ENCODE measurements at regions not wholly inside any gene's neighbourhood (a gene's known extent, or its start where the extent isn't known, plus 50 kb on each side); places are given as distances from the start of the nearest gene placed in this dataset.

DNA sequence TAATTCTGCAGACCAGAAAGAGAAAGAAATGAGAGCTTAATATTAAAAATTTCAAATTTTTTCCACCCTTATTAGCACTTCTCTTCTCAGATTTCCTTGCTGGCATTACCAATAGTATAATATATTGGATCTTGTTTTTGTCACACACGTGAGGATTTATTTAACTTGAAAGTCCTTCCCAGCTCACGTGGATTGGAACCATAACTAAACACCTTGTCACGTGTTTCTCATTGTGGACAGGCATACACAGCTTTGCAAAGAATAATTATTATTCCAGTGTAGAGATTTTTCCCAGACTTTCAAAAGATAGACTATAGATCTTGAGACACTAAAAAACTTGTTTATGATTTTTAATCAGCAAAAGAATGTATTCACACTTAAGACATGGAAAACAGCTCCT is 123.8 kb upstream of the LPAR1 start:
- TF ChIP-seq, protein P1, sequence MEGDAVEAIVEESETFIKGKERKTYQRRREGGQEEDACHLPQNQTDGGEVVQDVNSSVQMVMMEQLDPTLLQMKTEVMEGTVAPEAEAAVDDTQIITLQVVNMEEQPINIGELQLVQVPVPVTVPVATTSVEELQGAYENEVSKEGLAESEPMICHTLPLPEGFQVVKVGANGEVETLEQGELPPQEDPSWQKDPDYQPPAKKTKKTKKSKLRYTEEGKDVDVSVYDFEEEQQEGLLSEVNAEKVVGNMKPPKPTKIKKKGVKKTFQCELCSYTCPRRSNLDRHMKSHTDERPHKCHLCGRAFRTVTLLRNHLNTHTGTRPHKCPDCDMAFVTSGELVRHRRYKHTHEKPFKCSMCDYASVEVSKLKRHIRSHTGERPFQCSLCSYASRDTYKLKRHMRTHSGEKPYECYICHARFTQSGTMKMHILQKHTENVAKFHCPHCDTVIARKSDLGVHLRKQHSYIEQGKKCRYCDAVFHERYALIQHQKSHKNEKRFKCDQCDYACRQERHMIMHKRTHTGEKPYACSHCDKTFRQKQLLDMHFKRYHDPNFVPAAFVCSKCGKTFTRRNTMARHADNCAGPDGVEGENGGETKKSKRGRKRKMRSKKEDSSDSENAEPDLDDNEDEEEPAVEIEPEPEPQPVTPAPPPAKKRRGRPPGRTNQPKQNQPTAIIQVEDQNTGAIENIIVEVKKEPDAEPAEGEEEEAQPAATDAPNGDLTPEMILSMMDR (IDR thresholded peaks at IDR 0.05; ENCODE audit: low read depth, low read length, missing control alignments): no peak
- no peak overlapping the region for H3K4me3 ChIP-seq (ENCODE audit: low read depth, low read length)
- H3K27me3 ChIP-seq (replicated peaks): no peaks in the 10 kb centered on the region
- no peak for DNase-seq
- no peaks in the 10 kb centered on the region for H3K36me3 ChIP-seq (replicated peaks)
- in situ Hi-C loops (cut with HindIII; ENCODE audit: low pct_ligation_motif_present, low sequenced_read_pairs): no loop called here
- no peak overlapping the region for H3K27ac ChIP-seq

DNA sequence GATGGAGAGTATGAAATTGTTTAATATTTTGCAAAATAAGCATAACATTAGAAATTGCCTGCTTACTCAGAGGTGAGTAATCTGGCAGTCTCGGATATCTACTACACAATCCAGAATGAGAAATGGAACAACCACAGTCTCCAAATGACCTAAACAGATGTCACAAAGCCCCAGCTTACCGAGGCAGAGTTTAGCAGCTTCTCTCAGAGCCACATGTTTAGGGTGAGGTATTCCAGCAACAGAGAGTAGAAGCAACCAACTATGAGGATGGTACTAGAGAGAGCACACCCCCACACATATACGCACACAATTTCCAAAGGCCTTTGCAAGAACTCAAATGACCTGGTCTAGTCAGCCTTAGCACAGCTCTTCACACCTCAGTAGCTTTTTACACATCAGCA is 122.7 kb upstream of the LPAR1 start:
- in situ Hi-C loops (cut with HindIII; ENCODE audit: low pct_ligation_motif_present, low sequenced_read_pairs): no loop called here
- DNase-seq: peak; percentile 69
- Histone ChIP-seq H3K27me3 (replicated peaks) (no peaks in the 10 kb centered on the region), H3K4me3 (ENCODE audit: low read depth, low read length) (no peak overlapping the region), H3K36me3 (replicated peaks) (no peaks in the 10 kb centered on the region), H3K27ac (peak overlapping the region; percentile 5)
- TF ChIP-seq, protein P1 (IDR thresholded peaks at IDR 0.05; ENCODE audit: low read depth, low read length, missing control alignments): no peak

DNA sequence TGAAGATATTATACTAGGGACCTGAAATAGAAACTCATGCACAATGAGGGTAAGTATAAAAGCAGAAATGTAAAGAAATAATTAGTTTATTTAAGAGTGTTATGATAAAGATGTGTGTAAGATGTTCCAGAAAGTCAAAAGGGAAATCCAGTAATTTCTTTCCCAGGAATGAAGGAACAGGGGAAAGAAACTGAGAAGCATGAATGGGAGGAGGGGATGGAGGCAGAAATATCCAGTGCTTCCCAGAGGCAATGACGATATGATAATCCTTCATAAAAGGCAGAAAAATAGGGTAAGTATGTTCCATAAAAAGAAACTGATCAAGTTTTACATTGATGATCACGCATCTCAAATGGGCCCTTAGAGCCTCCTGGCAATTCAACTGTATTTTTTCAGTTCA is 120.7 kb upstream of the LPAR1 start:
- no peak overlapping the region for H3K4me3 ChIP-seq (ENCODE audit: low read depth, low read length)
- in situ Hi-C loops (cut with HindIII; ENCODE audit: low pct_ligation_motif_present, low sequenced_read_pairs): no loop called here
- TF ChIP-seq, protein P1 (IDR thresholded peaks at IDR 0.05; ENCODE audit: low read depth, low read length, missing control alignments): no peak
- DNase-seq: no peak
- no peak overlapping the region for H3K27ac ChIP-seq
- H3K36me3 ChIP-seq (replicated peaks): no peaks in the 10 kb centered on the region
- no peaks in the 10 kb centered on the region for H3K27me3 ChIP-seq (replicated peaks)

DNA sequence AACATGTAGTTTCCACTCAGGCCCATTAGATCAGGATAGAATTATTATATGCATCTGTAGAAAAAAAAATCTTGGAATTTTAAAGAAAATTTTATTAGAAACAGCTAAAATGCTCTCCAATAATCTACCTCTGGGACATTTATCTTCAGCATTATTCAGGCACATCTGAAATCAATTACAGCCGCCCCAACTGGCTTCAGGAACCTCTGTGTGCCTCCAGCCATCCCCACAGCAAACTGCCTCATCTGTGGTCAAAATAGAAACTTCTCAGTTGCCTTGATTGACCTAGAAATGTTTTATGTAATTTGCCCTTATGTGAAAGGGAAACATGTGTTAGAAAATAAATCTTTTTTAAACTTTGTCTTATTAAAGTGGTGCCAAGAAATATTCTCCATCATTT is 120.1 kb upstream of the LPAR1 start:
- Histone ChIP-seq H3K27ac (no peak overlapping the region), H3K27me3 (replicated peaks) (no peaks in the 10 kb centered on the region), H3K36me3 (replicated peaks) (no peaks in the 10 kb centered on the region), H3K4me3 (ENCODE audit: low read depth, low read length) (no peak overlapping the region)
- in situ Hi-C loops (cut with HindIII; ENCODE audit: low pct_ligation_motif_present, low sequenced_read_pairs): no loop called here
- TF ChIP-seq, protein P1 (IDR thresholded peaks at IDR 0.05; ENCODE audit: low read depth, low read length, missing control alignments): no peak
- no peak for DNase-seq

DNA sequence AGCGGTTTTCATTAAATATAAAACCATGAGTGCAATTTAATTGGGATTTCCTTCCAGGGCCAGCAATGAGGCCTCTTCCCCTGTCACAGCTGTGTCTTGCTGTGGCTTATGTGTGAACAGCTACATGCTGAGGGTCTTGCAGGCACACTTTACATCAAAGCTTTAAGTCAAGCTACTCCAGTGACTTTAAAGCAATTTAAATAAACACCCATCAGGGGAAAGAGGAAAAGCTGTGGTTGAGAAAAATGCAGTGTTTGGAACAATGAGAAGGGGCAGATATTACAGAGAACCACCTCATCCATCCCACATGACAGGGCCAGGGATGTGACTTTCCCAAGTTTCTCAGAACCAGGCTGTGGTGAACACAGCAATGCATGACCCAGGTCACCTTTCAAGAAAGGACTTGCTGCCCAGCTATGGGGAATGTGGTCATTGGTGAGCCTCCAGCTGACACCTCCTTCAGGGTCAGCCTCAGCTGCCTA is 115.9 kb upstream of the LPAR1 start:
- in situ Hi-C loops (cut with HindIII; ENCODE audit: low pct_ligation_motif_present, low sequenced_read_pairs): no loop called here
- Histone ChIP-seq H3K4me3 (ENCODE audit: low read depth, low read length) (no peak overlapping the region), H3K27me3 (replicated peaks) (no peaks in the 10 kb centered on the region), H3K27ac (no peak overlapping the region), H3K36me3 (replicated peaks) (no peaks in the 10 kb centered on the region)
- TF ChIP-seq, protein P1 (IDR thresholded peaks at IDR 0.05; ENCODE audit: low read depth, low read length, missing control alignments): no peak
- no peak for DNase-seq

Measured in brain microvascular endothelial cell (primary cell).